Lung (tissue), 11 donors: ENCODE measurements at regions not wholly inside any gene's neighbourhood (a gene's known extent, or its start where the extent isn't known, plus 50 kb on each side); places are given as distances from the start of the nearest gene placed in this dataset.

Source experiments
- ATAC-seq: fragments of 200-7000 bp; cut with Tn5 transposase; one replicate; pipeline ENCODE4 v1.9.1; 2020; ENCODE audit warnings: moderate number of reproducible peaks; ENCODE audit not compliant: insufficient read depth, low FRiP score
- DNase-seq, 3 donors: peaks; one replicate each; pipeline ENCODE4 v3.0.0-alpha.2; 2013 to 2017
- H3K27ac ChIP-seq, 2 donors: one replicate each; pipeline ENCODE4 v1.5.1; 2013; ENCODE audit warnings: mild to moderate bottlenecking in 2 of 2, moderate library complexity in 2 of 2, control low read depth in 1 of 2, inconsistent platforms in 1 of 2, low read depth in 1 of 2, low read length in 1 of 2
- H3K27me3 ChIP-seq, 3 donors: one replicate each; pipeline ENCODE4 v1.5.1; 2013; ENCODE audit warnings: low read length in 2 of 3; ENCODE audit not compliant: control insufficient read depth in 3 of 3, insufficient read depth in 3 of 3
- H3K36me3 ChIP-seq, 4 donors: one replicate each; pipeline ENCODE4 v1.5.1; 2013; ENCODE audit warnings: low read length in 4 of 4, mild to moderate bottlenecking in 1 of 4, moderate library complexity in 1 of 4; ENCODE audit not compliant: control insufficient read depth in 4 of 4, insufficient read depth in 4 of 4
- H3K4me1 ChIP-seq, 5 donors: one replicate each; pipeline ENCODE4 v1.5.1; 2013; ENCODE audit warnings: low read length in 5 of 5, mild to moderate bottlenecking in 2 of 5, moderate library complexity in 1 of 5; ENCODE audit not compliant: control insufficient read depth in 5 of 5, insufficient read depth in 5 of 5
- H3K4me3 ChIP-seq: one replicate; pipeline ENCODE4 v1.5.1; 2013; ENCODE audit warnings: mild to moderate bottlenecking, control low read depth, moderate library complexity
- H3K9ac ChIP-seq, 2 donors: one replicate each; pipeline ENCODE4 v1.5.1; 2013; ENCODE audit warnings: low read length in 2 of 2, control low read depth in 1 of 2; ENCODE audit not compliant: insufficient read depth in 1 of 2
- H3K9me3 ChIP-seq, 4 donors: one replicate each; pipeline ENCODE4 v1.5.1; 2013; ENCODE audit warnings: low read length in 3 of 4, mild to moderate bottlenecking in 1 of 4, moderate library complexity in 1 of 4; ENCODE audit not compliant: control insufficient read depth in 4 of 4, insufficient read depth in 3 of 4
- WGBS, 2 donors: extraction: QIAGEN DNeasy Blood & Tissue Kit; methylation state at CpG; one replicate each; pipeline ENCODE4 v1.1.7; 2013; 5-methylcytosine and 5-hydroxymethylcytosine counted together
- TF ChIP-seq, protein P1 (sequence below): IDR thresholded peaks from 2 replicates; pipeline ENCODE4 v1.5.1; 2012; ENCODE audit warnings: mild to moderate bottlenecking; ENCODE audit errors: control extremely low read depth, extremely low read depth
- donor health status: control.
- donor health status: control.
- donor health status: Bipolar disorder and iron deficiency.
- donor health status: healthy.
- donor health status: DM: yes; HTN: yes; CAD: no.

DNA sequence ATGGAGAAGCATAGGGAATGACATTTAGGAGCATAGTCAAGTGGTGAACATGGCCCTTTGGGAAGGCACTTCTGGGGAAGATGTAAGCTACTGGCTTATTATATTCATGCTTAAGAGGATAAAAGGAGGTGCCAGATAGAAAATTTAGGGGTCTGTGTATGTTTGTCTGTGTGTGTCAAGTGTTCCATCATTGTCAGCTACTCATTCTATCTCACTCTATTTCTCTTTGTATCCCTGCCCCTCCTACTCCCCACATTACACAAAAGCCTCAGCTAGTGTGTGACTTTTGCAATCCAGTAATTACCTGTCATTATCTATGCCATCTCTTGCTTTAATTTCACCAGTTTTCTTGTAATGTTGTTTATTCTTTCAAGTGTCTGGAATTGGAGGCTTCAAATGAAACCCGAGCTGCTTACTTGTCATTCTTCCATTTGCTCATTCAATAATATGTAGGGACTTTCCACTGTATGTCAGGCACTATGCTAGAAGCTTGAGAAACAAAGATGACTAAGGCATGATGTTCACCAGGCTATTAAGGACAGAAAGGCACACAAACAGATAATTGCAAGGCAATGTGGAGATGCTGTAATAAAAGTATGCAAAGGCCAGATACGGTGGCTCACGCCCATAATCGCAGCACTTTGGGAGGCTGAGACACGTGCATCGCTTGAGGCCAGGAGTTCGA, 229.8 kb upstream of the TEX13C start:
- Histone ChIP-seq H3K36me3 (no peaks in the 10 kb centered on the region), H3K27ac (no peak overlapping the region)

DNA sequence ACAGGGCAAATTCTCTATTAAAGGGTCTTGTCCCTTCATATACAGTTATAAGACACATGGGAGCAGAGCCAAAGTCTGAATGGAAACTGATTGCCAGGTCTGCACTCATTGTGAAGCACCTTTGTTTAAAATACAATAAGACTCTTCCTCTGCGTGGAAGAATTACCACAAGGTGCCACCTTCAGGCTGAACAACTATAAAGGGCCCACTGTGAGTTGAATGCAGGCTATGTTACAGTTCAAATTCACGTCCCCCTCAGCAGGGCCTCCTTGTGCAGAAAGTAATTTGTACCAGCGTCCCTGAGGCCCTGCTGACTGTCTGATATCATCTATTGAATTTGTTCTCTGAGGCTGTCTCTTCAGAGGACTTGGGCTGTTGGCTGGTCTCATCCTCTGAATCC, 225.8 kb upstream of the TEX13C start:
- Histone ChIP-seq H3K4me3 (no peak overlapping the region), H3K4me1 (no peaks in the 10 kb centered on the region), H3K27me3 (no peaks in the 10 kb centered on the region), H3K36me3 (no peaks in the 10 kb centered on the region), H3K9me3 (no peaks in the 10 kb centered on the region), H3K9ac (no peak overlapping the region), H3K27ac (no peak overlapping the region)
- WGBS, 2 donors, result 47 to 65% methylated on average over 3 of the region's 3 CpGs
- ATAC-seq (no peak), DNase-seq (no peak)
- TF ChIP-seq, protein P1, sequence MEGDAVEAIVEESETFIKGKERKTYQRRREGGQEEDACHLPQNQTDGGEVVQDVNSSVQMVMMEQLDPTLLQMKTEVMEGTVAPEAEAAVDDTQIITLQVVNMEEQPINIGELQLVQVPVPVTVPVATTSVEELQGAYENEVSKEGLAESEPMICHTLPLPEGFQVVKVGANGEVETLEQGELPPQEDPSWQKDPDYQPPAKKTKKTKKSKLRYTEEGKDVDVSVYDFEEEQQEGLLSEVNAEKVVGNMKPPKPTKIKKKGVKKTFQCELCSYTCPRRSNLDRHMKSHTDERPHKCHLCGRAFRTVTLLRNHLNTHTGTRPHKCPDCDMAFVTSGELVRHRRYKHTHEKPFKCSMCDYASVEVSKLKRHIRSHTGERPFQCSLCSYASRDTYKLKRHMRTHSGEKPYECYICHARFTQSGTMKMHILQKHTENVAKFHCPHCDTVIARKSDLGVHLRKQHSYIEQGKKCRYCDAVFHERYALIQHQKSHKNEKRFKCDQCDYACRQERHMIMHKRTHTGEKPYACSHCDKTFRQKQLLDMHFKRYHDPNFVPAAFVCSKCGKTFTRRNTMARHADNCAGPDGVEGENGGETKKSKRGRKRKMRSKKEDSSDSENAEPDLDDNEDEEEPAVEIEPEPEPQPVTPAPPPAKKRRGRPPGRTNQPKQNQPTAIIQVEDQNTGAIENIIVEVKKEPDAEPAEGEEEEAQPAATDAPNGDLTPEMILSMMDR, result no peak

More for the DNA sequence above, 229.8 kb upstream of the TEX13C start:
- Histone ChIP-seq H3K9me3 (no peaks in the 10 kb centered on the region), H3K4me3 (no peak overlapping the region), H3K27me3 (no peaks in the 10 kb centered on the region), H3K4me1 (no peaks in the 10 kb centered on the region), H3K9ac (no peak overlapping the region)
- DNase-seq (no peak), ATAC-seq (no peak)
- TF ChIP-seq, protein P1, result no peak
- WGBS, 2 donors, result 83 to 90% methylated on average over 7 of the region's 7 CpGs

DNA sequence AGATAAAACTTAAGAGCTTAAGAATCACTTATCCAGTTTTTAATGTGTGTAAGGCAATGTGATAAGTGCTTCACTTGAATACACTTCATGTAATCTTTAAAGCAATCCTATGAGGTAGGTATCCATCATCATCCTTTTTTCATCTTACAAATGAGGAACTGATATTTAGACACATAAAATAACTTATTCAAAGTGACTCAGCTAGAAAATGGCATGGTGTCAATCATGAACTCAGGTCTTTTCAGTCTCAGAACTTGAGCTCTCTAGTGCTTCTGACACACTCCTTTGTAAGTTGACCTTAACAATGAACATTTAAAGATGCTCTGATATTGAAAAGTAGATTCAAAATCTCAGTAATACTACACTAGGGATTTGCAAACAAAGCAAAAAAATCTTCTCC, 224.8 kb upstream of the TEX13C start:
- DNase-seq (no peak), ATAC-seq (no peak)
- Histone ChIP-seq H3K4me3 (no peak overlapping the region), H3K27ac (no peak overlapping the region), H3K27me3 (peaks cover 0 to 3% (median 0%) of the 10 kb centered on the region in 3 donors), H3K9ac (no peak overlapping the region), H3K36me3 (no peaks in the 10 kb centered on the region), H3K4me1 (no peaks in the 10 kb centered on the region), H3K9me3 (no peaks in the 10 kb centered on the region)
- TF ChIP-seq, protein P1, result no peak

DNA sequence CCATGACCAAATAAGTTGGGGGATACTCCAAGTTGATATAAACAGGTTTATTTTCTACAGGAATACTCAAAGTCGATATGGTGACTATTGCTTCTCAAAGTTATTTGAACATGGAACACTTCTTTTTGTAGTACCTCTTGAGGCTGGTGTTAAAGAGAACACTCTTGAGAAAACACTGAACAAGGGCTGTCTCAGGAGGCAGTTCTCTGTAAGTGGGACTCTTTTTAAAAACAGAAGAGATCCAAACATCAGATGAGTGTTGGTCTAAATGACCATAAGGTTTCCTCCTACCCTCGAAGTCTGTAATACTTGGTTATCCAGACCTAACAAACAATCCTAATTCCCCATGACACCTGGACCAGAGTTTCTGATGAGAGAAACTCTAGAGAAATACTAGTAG, 223.2 kb upstream of the TEX13C start:
- no peak overlapping the region for H3K9ac ChIP-seq
- peaks cover 0 to 3% (median 0%) of the 10 kb centered on the region in 3 donors for H3K27me3 ChIP-seq
- H3K4me3 ChIP-seq, result no peak overlapping the region
- DNase-seq, result peak in 2 of 3 donors; percentile 0 to 9
- H3K9me3 ChIP-seq, result no peaks in the 10 kb centered on the region
- H3K4me1 ChIP-seq, result no peaks in the 10 kb centered on the region
- WGBS, 2 donors, result 58 to 89% methylated on average over 2 of the region's 2 CpGs
- H3K27ac ChIP-seq, result no peak overlapping the region
- H3K36me3 ChIP-seq, result no peaks in the 10 kb centered on the region
- TF ChIP-seq, protein P1, result no peak
- ATAC-seq, result no peak
